ENCODE measurements at regions not wholly inside any gene's neighbourhood (a gene's known extent, or its start where the extent isn't known, plus 50 kb on each side); places are given as distances from the start of the nearest gene placed in this dataset.
"Not testable (repeated sequence)": the region's sequence is repeated elsewhere in the genome, so short reads cannot be mapped to it uniquely, and the experiment has no call there.

- no peak overlapping the region for H4K8ac ChIP-seq (ENCODE audit: low read length)
- no peak overlapping the region for H2BK12ac ChIP-seq (ENCODE audit: low read length in 2 of 2)
- no peak overlapping the region for H3K18ac ChIP-seq (ENCODE audit: low read depth in 1 of 2, low read length in 2 of 2)
- H2AFZ ChIP-seq (ENCODE audit: low read depth, low read length) = no peak overlapping the region
- H3K23ac ChIP-seq (ENCODE audit: low read length in 2 of 2) = no peak overlapping the region
- no peak overlapping the region for H2BK5ac ChIP-seq (ENCODE audit: low read depth, low read length, poor library complexity, severe bottlenecking)
- no peak overlapping the region for H3K4me3 ChIP-seq (ENCODE audit: insufficient read depth in 1 of 2, low read depth in 1 of 2, low read length in 2 of 2)
- no peaks in the 10 kb centered on the region for H3K79me1 ChIP-seq (replicated peaks; ENCODE audit: low read length, poor library complexity, severe bottlenecking)
- H3K9me3 ChIP-seq (ENCODE audit: control insufficient read depth, low read length) = no peaks in the 10 kb centered on the region
- no peak overlapping the region for H3K14ac ChIP-seq (ENCODE audit: low read length in 2 of 2)
- no peak overlapping the region for H4K91ac ChIP-seq (ENCODE audit: low read length)
- no peak overlapping the region for H3K9ac ChIP-seq (ENCODE audit: low read length)
- H3K4ac ChIP-seq (ENCODE audit: low read depth in 1 of 2, low read length in 2 of 2) = no peak overlapping the region
- no peak for DNase-seq
- no peak overlapping the region for H3K4me2 ChIP-seq (ENCODE audit: low read length, poor library complexity, severe bottlenecking)
- H2BK120ac ChIP-seq (ENCODE audit: low read depth, low read length) = no peak overlapping the region
- no peak overlapping the region for H2AK5ac ChIP-seq (ENCODE audit: low read length, severe bottlenecking)
- 93% methylated on average over 2 of the region's 3 CpGs for WGBS
- H3K36me3 ChIP-seq (ENCODE audit: control insufficient read depth in 1 of 2, insufficient read depth in 2 of 2, low read depth in 1 of 2, low read length in 2 of 2) = no peaks in the 10 kb centered on the region
- H2BK15ac ChIP-seq (ENCODE audit: low read depth, poor library complexity, severe bottlenecking) = no peak overlapping the region
- no peaks in the 10 kb centered on the region for H3K27me3 ChIP-seq (ENCODE audit: control insufficient read depth in 1 of 2, insufficient read depth in 1 of 2, low read length in 2 of 2)
- H3K27ac ChIP-seq (ENCODE audit: low read length, poor library complexity, severe bottlenecking) = no peak overlapping the region
- no peaks in the 10 kb centered on the region for H3K4me1 ChIP-seq (ENCODE audit: control insufficient read depth, insufficient read depth, low read depth, low read length)
Measured at GRCh38 chr4:150012851-150013360, 65.3 kb upstream of the DCLK2 start.

DNA sequence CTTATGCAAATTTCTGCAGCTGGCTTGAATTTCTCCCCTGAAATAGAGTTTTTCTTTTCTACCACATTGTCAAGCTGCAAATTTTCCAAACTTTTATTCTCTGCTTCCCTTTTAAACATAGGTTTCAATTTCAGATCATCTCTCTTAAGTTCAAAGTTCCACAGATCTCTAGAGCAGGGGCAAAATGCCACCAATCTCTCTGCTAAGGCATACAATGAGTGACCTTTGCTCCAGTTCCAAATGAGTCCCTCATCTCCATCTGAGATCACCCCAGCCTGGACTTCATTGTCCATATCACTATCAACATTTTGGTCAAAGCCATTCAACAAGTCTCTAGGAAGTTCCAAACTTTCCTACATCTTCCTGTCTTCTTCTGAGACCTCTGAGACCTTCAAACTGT is 62.3 kb upstream of the DCLK2 start:
- not testable (repeated sequence) for H2BK15ac ChIP-seq (ENCODE audit: low read depth, poor library complexity, severe bottlenecking); H3K9me3 ChIP-seq (ENCODE audit: control insufficient read depth, low read length); H2BK120ac ChIP-seq (ENCODE audit: low read depth, low read length); H2BK12ac ChIP-seq (ENCODE audit: low read length in 2 of 2); H3K4me2 ChIP-seq (ENCODE audit: low read length, poor library complexity, severe bottlenecking); H3K14ac ChIP-seq (ENCODE audit: low read length in 2 of 2); H3K27me3 ChIP-seq (ENCODE audit: control insufficient read depth in 1 of 2, insufficient read depth in 1 of 2, low read length in 2 of 2); H3K23ac ChIP-seq (ENCODE audit: low read length in 2 of 2); H3K18ac ChIP-seq (ENCODE audit: low read depth in 1 of 2, low read length in 2 of 2); H3K9ac ChIP-seq (ENCODE audit: low read length); H3K4ac ChIP-seq (ENCODE audit: low read depth in 1 of 2, low read length in 2 of 2); H3K4me3 ChIP-seq (ENCODE audit: insufficient read depth in 1 of 2, low read depth in 1 of 2, low read length in 2 of 2); H3K79me1 ChIP-seq (replicated peaks; ENCODE audit: low read length, poor library complexity, severe bottlenecking); H2AFZ ChIP-seq (ENCODE audit: low read depth, low read length); H4K8ac ChIP-seq (ENCODE audit: low read length); DNase-seq; H4K91ac ChIP-seq (ENCODE audit: low read length); H2AK5ac ChIP-seq (ENCODE audit: low read length, severe bottlenecking); H3K36me3 ChIP-seq (ENCODE audit: control insufficient read depth in 1 of 2, insufficient read depth in 2 of 2, low read depth in 1 of 2, low read length in 2 of 2); H3K4me1 ChIP-seq (ENCODE audit: control insufficient read depth, insufficient read depth, low read depth, low read length); H3K27ac ChIP-seq (ENCODE audit: low read length, poor library complexity, severe bottlenecking); H2BK5ac ChIP-seq (ENCODE audit: low read depth, low read length, poor library complexity, severe bottlenecking)

GRCh38 chr4:150016621-150017020 is 61.6 kb upstream of the DCLK2 start:
- H3K36me3 ChIP-seq (ENCODE audit: control insufficient read depth in 1 of 2, insufficient read depth in 2 of 2, low read depth in 1 of 2, low read length in 2 of 2); H3K4me2 ChIP-seq (ENCODE audit: low read length, poor library complexity, severe bottlenecking); H2BK15ac ChIP-seq (ENCODE audit: low read depth, poor library complexity, severe bottlenecking); H2BK120ac ChIP-seq (ENCODE audit: low read depth, low read length); DNase-seq; H2BK5ac ChIP-seq (ENCODE audit: low read depth, low read length, poor library complexity, severe bottlenecking); H4K8ac ChIP-seq (ENCODE audit: low read length); H3K27me3 ChIP-seq (ENCODE audit: control insufficient read depth in 1 of 2, insufficient read depth in 1 of 2, low read length in 2 of 2); H2AK5ac ChIP-seq (ENCODE audit: low read length, severe bottlenecking); H4K91ac ChIP-seq (ENCODE audit: low read length); H3K18ac ChIP-seq (ENCODE audit: low read depth in 1 of 2, low read length in 2 of 2); H3K4ac ChIP-seq (ENCODE audit: low read depth in 1 of 2, low read length in 2 of 2); H3K9me3 ChIP-seq (ENCODE audit: control insufficient read depth, low read length); H2BK12ac ChIP-seq (ENCODE audit: low read length in 2 of 2); H3K9ac ChIP-seq (ENCODE audit: low read length); H2AFZ ChIP-seq (ENCODE audit: low read depth, low read length); H3K79me1 ChIP-seq (replicated peaks; ENCODE audit: low read length, poor library complexity, severe bottlenecking); H3K27ac ChIP-seq (ENCODE audit: low read length, poor library complexity, severe bottlenecking); H3K4me1 ChIP-seq (ENCODE audit: control insufficient read depth, insufficient read depth, low read depth, low read length); H3K14ac ChIP-seq (ENCODE audit: low read length in 2 of 2); H3K23ac ChIP-seq (ENCODE audit: low read length in 2 of 2); H3K4me3 ChIP-seq (ENCODE audit: insufficient read depth in 1 of 2, low read depth in 1 of 2, low read length in 2 of 2): not testable (repeated sequence)
- WGBS = 95% methylated on average over 1 of the region's 1 CpG

DNA sequence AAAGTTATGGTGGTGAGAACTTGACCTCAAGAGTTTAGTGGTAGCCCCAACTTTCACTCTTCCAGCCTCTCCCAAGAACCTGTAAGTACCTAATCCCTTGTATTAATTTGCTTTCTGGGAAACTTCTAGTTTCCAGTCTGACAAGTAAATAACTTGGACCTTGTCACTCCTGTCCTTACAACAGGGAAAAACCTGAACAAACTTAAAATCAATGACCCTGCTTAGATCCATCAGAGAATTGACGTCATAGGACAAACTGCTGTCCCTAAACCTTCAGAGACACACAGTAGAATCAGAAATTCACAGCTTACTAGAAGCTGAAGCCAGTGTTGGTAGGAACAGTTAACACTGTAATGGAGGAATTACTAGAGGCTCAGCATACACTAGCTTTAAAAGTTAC is 60.0 kb upstream of the DCLK2 start:
- Histone ChIP-seq H2AFZ (ENCODE audit: low read depth, low read length) (no peak overlapping the region), H3K14ac (ENCODE audit: low read length in 2 of 2) (no peak overlapping the region), H3K4me3 (ENCODE audit: insufficient read depth in 1 of 2, low read depth in 1 of 2, low read length in 2 of 2) (no peak overlapping the region), H2BK5ac (ENCODE audit: low read depth, low read length, poor library complexity, severe bottlenecking) (no peak overlapping the region), H2BK120ac (ENCODE audit: low read depth, low read length) (no peak overlapping the region), H3K79me1 (replicated peaks; ENCODE audit: low read length, poor library complexity, severe bottlenecking) (no peaks in the 10 kb centered on the region), H3K4me2 (ENCODE audit: low read length, poor library complexity, severe bottlenecking) (no peak overlapping the region), H2AK5ac (ENCODE audit: low read length, severe bottlenecking) (no peak overlapping the region), H4K8ac (ENCODE audit: low read length) (no peak overlapping the region), H3K23ac (ENCODE audit: low read length in 2 of 2) (peak overlapping the region in 1 of 2 experiments; percentile 31), H3K4ac (ENCODE audit: low read depth in 1 of 2, low read length in 2 of 2) (no peak overlapping the region), H3K36me3 (ENCODE audit: control insufficient read depth in 1 of 2, insufficient read depth in 2 of 2, low read depth in 1 of 2, low read length in 2 of 2) (no peaks in the 10 kb centered on the region), H3K9ac (ENCODE audit: low read length) (no peak overlapping the region), H4K91ac (ENCODE audit: low read length) (no peak overlapping the region), H3K4me1 (ENCODE audit: control insufficient read depth, insufficient read depth, low read depth, low read length) (no peaks in the 10 kb centered on the region), H2BK15ac (ENCODE audit: low read depth, poor library complexity, severe bottlenecking) (no peak overlapping the region), H3K27ac (ENCODE audit: low read length, poor library complexity, severe bottlenecking) (no peak overlapping the region), H3K9me3 (ENCODE audit: control insufficient read depth, low read length) (no peaks in the 10 kb centered on the region), H2BK12ac (ENCODE audit: low read length in 2 of 2) (no peak overlapping the region), H3K27me3 (ENCODE audit: control insufficient read depth in 1 of 2, insufficient read depth in 1 of 2, low read length in 2 of 2) (no peaks in the 10 kb centered on the region), H3K18ac (ENCODE audit: low read depth in 1 of 2, low read length in 2 of 2) (no peak overlapping the region)
- DNase-seq = no peak
- WGBS = 83% methylated on average over 1 of the region's 1 CpG
